ENCODE measurements at regions not wholly inside any gene's neighbourhood (a gene's known extent, or its start where the extent isn't known, plus 50 kb on each side); places are given as distances from the start of the nearest gene placed in this dataset.
A peak's percentile ranks its signal among the peaks of the same experiment; 100 is the strongest.

GRCh38 chr3:180283251-180283650 lies 246.5 kb upstream of the PEX5L start:
- no peak for DNase-seq

DNA sequence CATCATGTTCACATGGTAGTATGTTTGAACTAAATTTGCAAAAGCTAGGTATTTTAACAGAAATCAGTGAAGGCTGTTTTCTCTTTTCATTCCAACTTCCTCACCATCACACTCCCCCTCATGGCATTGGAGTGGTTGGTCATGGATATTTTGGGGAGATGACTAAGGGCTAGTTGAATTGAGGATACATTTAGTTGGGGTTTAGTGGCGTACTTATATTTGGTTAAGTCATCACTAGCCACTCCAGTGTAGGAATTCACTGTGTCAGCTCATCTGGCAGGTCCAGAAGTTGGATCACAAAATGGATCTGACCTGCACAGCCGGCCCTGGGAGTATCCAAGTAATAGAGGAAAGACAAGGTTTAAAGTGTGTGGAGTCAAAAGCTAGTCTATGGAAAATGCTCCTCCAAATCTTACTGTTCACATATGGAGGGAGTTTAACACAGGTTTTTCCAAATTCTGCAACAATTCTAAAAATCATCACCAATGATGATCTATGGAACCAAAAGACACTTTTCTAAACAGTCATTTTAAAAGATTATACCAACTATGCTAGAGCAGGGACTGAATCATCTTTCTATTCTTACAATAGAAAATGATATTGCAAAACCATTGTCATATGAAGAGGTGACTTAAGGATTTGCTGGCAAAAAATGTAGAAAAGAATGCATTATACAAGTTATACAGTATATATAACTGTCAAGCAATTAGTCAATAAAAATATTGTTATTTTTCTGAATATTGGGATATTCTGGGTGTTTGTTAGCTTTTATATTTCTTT lies 247.8 kb upstream of the PEX5L start:
- no peak for DNase-seq

- no peak for DNase-seq
Observed at GRCh38 chr3:180287703-180288102, 251.0 kb upstream of the PEX5L start.

- DNase-seq, result no peak
Observed at GRCh38 chr3:180288816-180289215, 252.1 kb upstream of the PEX5L start.

GRCh38 chr3:180290300-180290699 lies 253.6 kb upstream of the PEX5L start:
- no peak for DNase-seq

- no peak for DNase-seq
Observed at GRCh38 chr3:180294282-180295027, 257.7 kb upstream of the PEX5L start.

- no peak for DNase-seq
Observed at GRCh38 chr3:180295811-180296210, 259.1 kb upstream of the PEX5L start.

DNA sequence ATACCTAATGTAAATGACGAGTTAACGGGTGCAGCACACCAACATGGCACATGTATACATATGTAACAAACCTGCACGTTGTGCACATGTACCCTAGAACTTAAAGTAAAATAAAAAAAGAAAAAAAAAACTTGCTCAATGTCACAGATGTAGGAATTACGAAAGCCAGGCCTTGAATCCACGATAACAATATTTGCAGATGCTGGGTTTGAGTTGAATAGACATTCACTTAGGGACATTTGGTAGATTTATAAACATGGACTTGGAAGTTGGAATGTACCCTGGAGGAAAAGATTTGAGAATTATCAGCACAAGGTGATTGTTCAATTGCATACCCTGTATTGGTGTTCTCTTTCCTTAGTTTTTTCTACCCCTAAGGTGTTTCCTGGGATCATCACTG lies 260.2 kb upstream of the PEX5L start:
- no peak for DNase-seq

- no peak for DNase-seq
Observed at GRCh38 chr3:180306155-180306554, 269.4 kb upstream of the PEX5L start.

- DNase-seq, result peak in 11 of 56 donors; percentile 1 to 23 (median 9)
Observed at GRCh38 chr3:180306691-180307090, 270.0 kb upstream of the PEX5L start.

DNA sequence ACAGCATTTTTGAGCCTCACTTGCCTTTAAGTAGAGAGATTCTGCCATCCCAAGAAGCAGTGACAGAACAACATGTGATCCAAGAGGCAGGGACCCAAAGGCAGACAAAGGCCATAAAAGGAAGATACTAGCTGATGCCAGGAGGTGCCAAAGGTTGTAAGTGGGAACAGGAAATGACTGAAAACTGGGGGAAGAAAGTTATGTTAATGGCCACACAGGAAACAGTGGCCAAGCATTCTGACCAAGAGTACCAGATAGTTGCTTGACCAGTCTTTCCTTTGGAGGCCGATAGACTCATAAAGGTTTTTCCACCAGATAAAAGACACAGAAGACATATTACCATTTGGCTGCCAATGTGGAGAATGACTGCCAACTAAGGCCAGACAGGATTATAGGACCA lies 274.5 kb upstream of the PEX5L start:
- DNase-seq, result no peak

DNA sequence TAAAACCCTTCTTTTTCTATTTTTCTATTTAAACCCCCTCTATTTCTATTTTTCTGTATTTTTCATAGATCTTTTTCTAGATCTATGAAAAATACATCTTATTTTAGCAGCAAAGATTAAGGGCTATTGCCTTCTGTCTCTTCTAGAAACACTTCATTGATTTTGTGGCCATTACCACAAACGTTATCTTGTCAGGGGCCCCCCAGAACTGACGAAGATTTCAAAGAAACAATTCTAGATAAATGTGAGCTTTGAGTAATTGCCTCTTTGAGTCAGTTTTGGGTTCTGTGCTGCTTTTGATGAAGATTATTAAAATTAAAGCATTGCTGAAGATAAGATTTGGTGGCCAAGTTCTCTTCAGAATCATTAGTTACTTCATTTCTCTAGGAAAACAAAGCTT lies 279.6 kb upstream of the PEX5L start:
- DNase-seq, result no peak

DNA sequence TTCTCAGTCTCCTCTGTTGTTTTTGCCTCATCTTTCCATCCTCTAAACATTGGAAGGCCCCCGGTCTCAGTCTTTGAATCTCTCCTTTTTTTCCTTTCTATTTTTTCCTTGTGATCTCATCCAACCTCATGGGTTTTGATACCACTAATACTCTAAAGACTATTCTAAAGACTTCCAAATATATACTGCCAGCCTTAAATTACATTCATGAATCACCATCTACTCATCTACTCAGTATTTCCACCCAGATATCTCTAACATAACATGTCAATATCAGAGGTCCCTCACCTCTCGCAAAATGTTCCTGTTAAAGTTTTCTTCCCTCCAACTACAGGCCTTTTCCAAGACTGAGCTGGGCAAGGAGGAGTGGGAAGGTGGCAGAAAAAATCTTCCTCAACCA lies 282.5 kb upstream of the TTC14 start:
- DNase-seq, result no peak

DNA sequence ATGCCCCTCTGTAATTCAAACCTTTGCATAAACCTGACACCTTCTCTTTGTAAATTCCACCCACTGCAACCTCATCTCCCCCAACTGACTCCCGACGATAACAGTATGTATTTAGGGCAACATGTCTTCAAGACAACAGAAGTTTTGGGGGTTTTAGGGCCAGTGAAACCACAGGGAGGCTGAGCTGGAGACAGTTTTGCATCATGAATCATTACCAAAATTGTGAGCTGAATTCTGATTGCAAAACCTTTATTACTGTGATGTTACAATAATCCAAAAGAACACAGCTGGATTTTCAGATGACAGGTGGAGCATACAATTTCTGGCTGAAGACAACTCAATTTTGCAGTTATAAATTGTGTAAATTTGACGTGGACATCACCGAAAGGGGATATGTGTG lies 281.3 kb upstream of the TTC14 start:
- DNase-seq, result no peak

- no peak for DNase-seq
Observed at GRCh38 chr3:180321534-180321933, 280.4 kb upstream of the TTC14 start.

- DNase-seq, result no peak
Observed at GRCh38 chr3:180322829-180323228, 279.1 kb upstream of the TTC14 start.

GRCh38 chr3:180324791-180325190 lies 277.2 kb upstream of the TTC14 start:
- no peak for DNase-seq

GRCh38 chr3:180325533-180325932 lies 276.4 kb upstream of the TTC14 start:
- no peak for DNase-seq

- DNase-seq, result no peak
Observed at GRCh38 chr3:180325958-180326357, 276.0 kb upstream of the TTC14 start.

- DNase-seq, result no peak
Observed at GRCh38 chr3:180329187-180329586, 272.8 kb upstream of the TTC14 start.

DNA sequence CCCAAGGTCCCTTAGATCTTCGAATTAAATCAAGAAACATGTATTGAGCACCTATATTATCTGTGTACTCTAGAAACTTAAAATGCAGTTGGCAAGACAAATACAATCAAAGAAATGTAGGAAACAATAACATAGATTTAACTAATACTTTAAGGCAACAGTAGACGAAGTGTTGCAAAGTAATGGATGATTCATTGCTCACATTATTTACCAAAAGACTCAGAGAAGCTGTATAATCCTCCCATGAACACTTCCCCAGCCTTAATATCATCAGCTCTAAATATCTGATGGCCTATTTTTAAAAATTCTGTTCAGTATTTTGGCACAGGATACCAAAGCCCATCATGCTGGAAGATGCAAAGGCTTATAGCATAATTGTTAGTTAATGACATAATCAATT lies 272.1 kb upstream of the TTC14 start:
- DNase-seq, result no peak

DNA sequence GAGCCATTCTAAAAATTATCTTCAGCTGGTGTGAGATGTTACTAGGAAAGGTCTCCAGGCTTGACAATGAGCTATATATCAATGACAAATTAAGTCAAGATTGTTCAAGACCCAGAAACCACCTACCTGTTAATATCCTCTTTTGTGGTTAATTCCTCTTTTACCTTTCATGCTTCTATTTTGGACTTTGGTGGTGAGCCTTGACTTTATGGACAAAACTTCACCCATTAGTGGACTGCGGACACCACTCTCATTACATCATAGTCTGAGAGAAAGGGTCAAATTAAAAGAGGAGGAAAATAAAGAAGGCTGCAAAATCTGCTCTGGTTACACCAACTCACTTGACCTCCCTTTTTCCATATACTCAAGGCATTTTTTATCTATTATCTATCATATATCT lies 271.5 kb upstream of the TTC14 start:
- DNase-seq, result no peak

- no peak for DNase-seq
Observed at GRCh38 chr3:180332608-180333007, 269.4 kb upstream of the TTC14 start.

All from amygdala (tissue), 56 donors.